ENCODE measurements at regions not wholly inside any gene's neighbourhood (a gene's known extent, or its start where the extent isn't known, plus 50 kb on each side); places are given as distances from the start of the nearest gene placed in this dataset.

- Histone ChIP-seq H4K20me1 (ENCODE audit: insufficient read depth, low read length) (no peaks in the 10 kb centered on the region), H3K27me3 (ENCODE audit: insufficient read depth, low read length) (no peaks in the 10 kb centered on the region), H3K4me3 (ENCODE audit: insufficient read depth, low read depth, low read length) (no peak overlapping the region), H3K9ac (ENCODE audit: low read length) (no peak overlapping the region), H3K36me3 (ENCODE audit: insufficient read depth, low read length) (no peaks in the 10 kb centered on the region), H3K79me2 (ENCODE audit: insufficient read depth, low read length) (no peaks in the 10 kb centered on the region), H3K27ac (ENCODE audit: low read depth, low read length) (no peak overlapping the region), H2AFZ (ENCODE audit: low read depth, low read length) (no peak overlapping the region), H3K9me3 (ENCODE audit: insufficient read depth, low read depth, low read length) (no peaks in the 10 kb centered on the region), H3K4me2 (ENCODE audit: low read length) (no peak overlapping the region), H3K4me1 (ENCODE audit: insufficient read depth, low read length) (no peaks in the 10 kb centered on the region)
- Mint-ChIP-seq H3K9me3 (ENCODE audit: unreplicated experiment) (peaks cover 3% of the 10 kb centered on the region), H3K36me3 (ENCODE audit: low read depth, unreplicated experiment) (no peaks in the 10 kb centered on the region), H3K27ac (ENCODE audit: unreplicated experiment) (no peak overlapping the region), H3K27me3 (ENCODE audit: low read depth, unreplicated experiment) (no peaks in the 10 kb centered on the region), H3K4me3 (ENCODE audit: unreplicated experiment) (no peak overlapping the region), H3K4me1 (ENCODE audit: low read depth, unreplicated experiment) (peaks cover 6% of the 10 kb centered on the region)
- TF ChIP-seq CTCF (IDR thresholded peaks at IDR 0.05; ENCODE audit: insufficient read depth, low read depth, low read length) (no peak), EZH2 (IDR thresholded peaks at IDR 0.05; ENCODE audit: insufficient read depth, low read length) (no peak)
- FAIRE-seq = no peak
- no peak for DNase-seq (ENCODE audit: low read depth)
Observed at GRCh38 chr15:31563001-31563400, 236.4 kb downstream of the KLF13 start.

GRCh38 chr15:31563421-31563820, 236.8 kb downstream of the KLF13 start:
- Mint-ChIP-seq H3K27me3 (ENCODE audit: low read depth, unreplicated experiment) (no peaks in the 10 kb centered on the region), H3K4me1 (ENCODE audit: low read depth, unreplicated experiment) (peaks cover 6% of the 10 kb centered on the region), H3K27ac (ENCODE audit: unreplicated experiment) (no peak overlapping the region), H3K4me3 (ENCODE audit: unreplicated experiment) (no peak overlapping the region), H3K36me3 (ENCODE audit: low read depth, unreplicated experiment) (no peaks in the 10 kb centered on the region), H3K9me3 (ENCODE audit: unreplicated experiment) (peaks cover 6% of the 10 kb centered on the region)
- Histone ChIP-seq H3K4me1 (ENCODE audit: insufficient read depth, low read length) (no peaks in the 10 kb centered on the region), H3K4me2 (ENCODE audit: low read length) (no peak overlapping the region), H3K27me3 (ENCODE audit: insufficient read depth, low read length) (no peaks in the 10 kb centered on the region), H3K9me3 (ENCODE audit: insufficient read depth, low read depth, low read length) (no peaks in the 10 kb centered on the region), H3K9ac (ENCODE audit: low read length) (no peak overlapping the region), H3K27ac (ENCODE audit: low read depth, low read length) (no peak overlapping the region), H3K4me3 (ENCODE audit: insufficient read depth, low read depth, low read length) (no peak overlapping the region), H3K79me2 (ENCODE audit: insufficient read depth, low read length) (no peaks in the 10 kb centered on the region), H2AFZ (ENCODE audit: low read depth, low read length) (no peak overlapping the region), H3K36me3 (ENCODE audit: insufficient read depth, low read length) (no peaks in the 10 kb centered on the region), H4K20me1 (ENCODE audit: insufficient read depth, low read length) (no peaks in the 10 kb centered on the region)
- no peak for DNase-seq (ENCODE audit: low read depth)
- FAIRE-seq = no peak
- TF ChIP-seq CTCF (IDR thresholded peaks at IDR 0.05; ENCODE audit: insufficient read depth, low read depth, low read length) (no peak), EZH2 (IDR thresholded peaks at IDR 0.05; ENCODE audit: insufficient read depth, low read length) (no peak)

GRCh38 chr15:31567861-31568260, 241.2 kb downstream of the KLF13 start:
- Mint-ChIP-seq H3K27ac (ENCODE audit: unreplicated experiment) (no peak overlapping the region), H3K36me3 (ENCODE audit: low read depth, unreplicated experiment) (no peaks in the 10 kb centered on the region), H3K4me1 (ENCODE audit: low read depth, unreplicated experiment) (no peaks in the 10 kb centered on the region), H3K4me3 (ENCODE audit: unreplicated experiment) (no peak overlapping the region), H3K27me3 (ENCODE audit: low read depth, unreplicated experiment) (no peaks in the 10 kb centered on the region), H3K9me3 (ENCODE audit: unreplicated experiment) (peaks cover 8% of the 10 kb centered on the region)
- FAIRE-seq (no peak), DNase-seq (ENCODE audit: low read depth) (no peak)
- H3K9ac ChIP-seq (ENCODE audit: low read length) = no peak overlapping the region
- no peak overlapping the region for H3K27ac ChIP-seq (ENCODE audit: low read depth, low read length)
- no peaks in the 10 kb centered on the region for H3K27me3 ChIP-seq (ENCODE audit: insufficient read depth, low read length)
- no peak overlapping the region for H2AFZ ChIP-seq (ENCODE audit: low read depth, low read length)
- H3K36me3 ChIP-seq (ENCODE audit: insufficient read depth, low read length) = no peaks in the 10 kb centered on the region
- TF ChIP-seq EZH2 (IDR thresholded peaks at IDR 0.05; ENCODE audit: insufficient read depth, low read length) = no peak
- no peak for TF ChIP-seq CTCF (IDR thresholded peaks at IDR 0.05; ENCODE audit: insufficient read depth, low read depth, low read length)
- no peak overlapping the region for H3K4me3 ChIP-seq (ENCODE audit: insufficient read depth, low read depth, low read length)
- H3K79me2 ChIP-seq (ENCODE audit: insufficient read depth, low read length) = no peaks in the 10 kb centered on the region
- no peaks in the 10 kb centered on the region for H3K4me1 ChIP-seq (ENCODE audit: insufficient read depth, low read length)
- no peaks in the 10 kb centered on the region for H3K9me3 ChIP-seq (ENCODE audit: insufficient read depth, low read depth, low read length)
- no peaks in the 10 kb centered on the region for H4K20me1 ChIP-seq (ENCODE audit: insufficient read depth, low read length)
- H3K4me2 ChIP-seq (ENCODE audit: low read length) = no peak overlapping the region
